Prostate gland (tissue), 2 donors: ENCODE measurements at regions not wholly inside any gene's neighbourhood (a gene's known extent, or its start where the extent isn't known, plus 50 kb on each side); places are given as distances from the start of the nearest gene placed in this dataset.

Source experiments
- DNase-seq: peaks from one replicate; pipeline ENCODE4 v3.0.0-alpha.2; 2019; ENCODE audit warnings: low spot score
- H3K27ac ChIP-seq, 2 donors: fragments of 200-600 bp; sonication (generic); 2 replicates each; pipeline ENCODE4 v1.5.1; 2017 to 2019
- H3K27me3 ChIP-seq: fragments of 200-600 bp; sonication (generic); replicated peaks from 2 replicates; pipeline ENCODE4 v1.5.1; 2019; ENCODE audit not compliant: insufficient read depth
- H3K36me3 ChIP-seq, 2 donors: fragments of 200-600 bp; sonication (generic); 1 replicate in 1 of 2; 2 replicates in 1 of 2; pipeline versions ENCODE4 v1.5.1 to v1.8.1; 2017 to 2019
- H3K4me1 ChIP-seq: fragments of 200-600 bp; sonication (generic); replicated peaks from 2 replicates; pipeline ENCODE4 v1.5.1; 2019
- H3K4me3 ChIP-seq, 2 donors: fragments of 200-600 bp; sonication (generic); 2 replicates each; pipeline ENCODE4 v1.5.1; 2017 to 2019
- H3K9me3 ChIP-seq: fragments of 200-600 bp; sonication (generic); 2 replicates; pipeline ENCODE4 v1.5.1; 2017
- CTCF ChIP-seq, 4 experiments: fragments of 200-600 bp in 2 of 4; fragments of 450-650 bp in 2 of 4; sonication (generic) in 2 of 4; IDR thresholded peaks; 1 replicate in 3 of 4; 2 replicates in 1 of 4; pipeline ENCODE4 v1.5.1; 2016 to 2019; ENCODE audit warnings: antibody characterized with exemption in 4 of 4, mild to moderate bottlenecking in 2 of 4, moderate library complexity in 2 of 4
- POLR2A ChIP-seq: fragments of 450-650 bp; IDR thresholded peaks from one replicate; pipeline ENCODE4 v1.6.1; 2016; ENCODE audit warnings: antibody characterized with exemption, mild to moderate bottlenecking
- POLR2AphosphoS5 ChIP-seq: sonication (generic); formaldehyde crosslinking; IDR thresholded peaks from one replicate; pipeline ENCODE4 v1.6.1; 2017; ENCODE audit warnings: antibody characterized with exemption
- WGBS: methylation state at CpG from one replicate; pipeline ENCODE4 v1.1.5; 2018; 5-methylcytosine and 5-hydroxymethylcytosine counted together
- intact Hi-C: fragments of 100-400 bp; cut with DNase I; formaldehyde crosslinking; loops from one replicate; pipeline ENCODE4 v1.14.2; 2022

- intact Hi-C loops: no loop called here
- no peaks in the 10 kb centered on the region for H3K4me1 ChIP-seq
- TF ChIP-seq CTCF (IDR thresholded peaks at IDR 0.05) (no peak), POLR2AphosphoS5 (no peak), POLR2A (no peak)
- 48% methylated on average over 3 of the region's 3 CpGs for WGBS
- no peak overlapping the region for H3K4me3 ChIP-seq
- no peaks in the 10 kb centered on the region for H3K36me3 ChIP-seq
- H3K9me3 ChIP-seq: no peaks in the 10 kb centered on the region
- no peak overlapping the region for H3K27ac ChIP-seq
- no peak for DNase-seq
- H3K27me3 ChIP-seq: no peaks in the 10 kb centered on the region
These were observed 65.0 kb downstream of the CBLN1 start for GRCh38 chr16:49216593-49216992.

- no peak for DNase-seq
- Histone ChIP-seq H3K4me3 (no peak overlapping the region), H3K4me1 (no peaks in the 10 kb centered on the region), H3K27me3 (no peaks in the 10 kb centered on the region), H3K36me3 (no peaks in the 10 kb centered on the region), H3K9me3 (no peaks in the 10 kb centered on the region), H3K27ac (no peak overlapping the region)
- TF ChIP-seq POLR2A (no peak), POLR2AphosphoS5 (no peak)
- intact Hi-C loops: no loop called here
- WGBS: 50% methylated on average over 5 of the region's 5 CpGs
These were observed 68.0 kb downstream of the CBLN1 start for GRCh38 chr16:49213594-49213993.

DNA sequence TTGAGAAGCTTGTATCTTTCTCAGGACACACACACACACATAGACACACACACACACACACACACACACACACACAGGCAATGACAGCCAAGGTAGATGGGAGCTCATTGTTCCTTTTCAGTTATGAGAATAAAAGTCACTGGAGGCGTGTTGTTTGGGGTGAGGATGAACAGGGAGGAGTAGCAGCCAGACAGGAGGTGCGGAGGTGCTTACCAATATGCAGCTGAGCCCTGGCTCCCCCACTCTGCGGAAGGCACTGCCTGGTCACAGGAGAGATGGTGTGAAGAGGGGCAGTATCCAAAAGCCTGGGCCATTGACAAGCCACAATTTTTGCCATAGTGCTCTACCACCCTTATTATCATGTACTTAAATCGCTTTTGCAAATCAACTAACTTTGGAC lies 77.4 kb downstream of the CBLN1 start:
- TF ChIP-seq POLR2AphosphoS5: no peak
- no peak for TF ChIP-seq POLR2A
- Histone ChIP-seq H3K9me3 (no peaks in the 10 kb centered on the region), H3K27me3 (no peaks in the 10 kb centered on the region), H3K36me3 (no peaks in the 10 kb centered on the region), H3K27ac (no peak overlapping the region), H3K4me3 (no peak overlapping the region), H3K4me1 (no peaks in the 10 kb centered on the region)
- intact Hi-C loops: no loop called here
- DNase-seq: no peak
- WGBS: 87% methylated on average over 4 of the region's 4 CpGs

DNA sequence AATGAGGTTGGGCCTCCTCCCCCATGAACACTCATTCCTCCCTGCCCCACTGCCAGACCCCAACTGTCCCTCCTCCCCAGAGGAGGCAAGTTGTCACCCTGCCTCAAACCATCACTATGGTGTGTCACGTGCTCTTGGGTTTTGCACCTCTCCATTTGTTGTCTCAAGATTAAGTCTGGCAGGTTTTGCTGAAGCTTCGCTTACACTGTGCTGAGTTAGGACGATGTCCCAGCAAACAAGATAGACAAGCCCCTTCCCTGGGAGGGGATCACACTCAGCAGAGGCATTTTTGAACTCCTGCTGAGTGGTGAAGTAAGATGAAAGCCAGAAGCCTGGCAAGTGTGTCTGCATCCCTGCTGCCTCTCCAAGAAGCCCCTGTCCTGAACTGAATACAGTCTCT lies 78.3 kb downstream of the CBLN1 start:
- Histone ChIP-seq H3K9me3 (no peaks in the 10 kb centered on the region), H3K4me1 (no peaks in the 10 kb centered on the region), H3K27ac (no peak overlapping the region), H3K27me3 (no peaks in the 10 kb centered on the region), H3K36me3 (no peaks in the 10 kb centered on the region), H3K4me3 (no peak overlapping the region)
- intact Hi-C loops: no loop called here
- TF ChIP-seq POLR2AphosphoS5: no peak
- 12% methylated on average over 3 of the region's 3 CpGs for WGBS
- DNase-seq: no peak

GRCh38 chr16:49201118-49201517 lies 80.5 kb downstream of the CBLN1 start:
- H3K27ac ChIP-seq: no peak overlapping the region
- 92% methylated on average over 1 of the region's 1 CpG for WGBS
- TF ChIP-seq POLR2A (no peak), POLR2AphosphoS5 (no peak), CTCF (IDR thresholded peaks at IDR 0.05) (no peak)

DNA sequence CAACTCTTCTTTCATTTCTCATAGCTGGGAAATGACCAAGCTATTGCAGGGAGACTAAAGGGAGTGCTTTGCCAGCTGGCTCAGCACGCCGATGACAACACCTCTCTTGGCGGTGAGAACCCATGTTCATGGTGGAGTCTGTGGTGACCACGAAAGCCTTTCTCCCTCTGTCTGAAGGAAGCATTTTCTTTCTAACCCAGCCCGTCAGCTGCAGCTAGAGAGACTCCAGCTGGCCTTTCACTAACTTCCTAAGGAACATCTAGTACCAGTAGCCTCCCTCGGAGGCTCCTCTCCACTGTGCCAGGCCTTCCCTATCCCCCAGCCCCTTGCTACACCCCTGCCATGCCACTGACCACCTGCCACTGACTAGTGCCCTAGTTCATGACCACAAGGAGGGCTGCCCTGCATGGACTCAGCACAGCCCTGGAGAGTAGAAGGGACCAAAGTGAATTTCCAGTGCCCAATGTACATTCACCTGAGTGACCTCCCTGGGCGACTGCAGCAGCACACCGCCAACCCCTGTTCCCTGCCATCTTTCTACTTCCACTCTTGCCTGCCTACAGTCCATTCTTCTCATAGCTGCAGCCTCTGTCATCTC lies 81.3 kb downstream of the CBLN1 start:
- intact Hi-C loops: no loop called here
- Histone ChIP-seq H3K27me3 (no peaks in the 10 kb centered on the region), H3K4me3 (no peak overlapping the region), H3K4me1 (no peaks in the 10 kb centered on the region), H3K27ac (no peak overlapping the region), H3K9me3 (no peaks in the 10 kb centered on the region), H3K36me3 (no peaks in the 10 kb centered on the region)
- DNase-seq: no peak
- WGBS: 83% methylated on average over 8 of the region's 8 CpGs
- TF ChIP-seq POLR2A (no peak), POLR2AphosphoS5 (no peak), CTCF (IDR thresholded peaks at IDR 0.05) (no peak)

More at GRCh38 chr16:49201118-49201517, 80.5 kb downstream of the CBLN1 start:
- Histone ChIP-seq H3K9me3 (no peaks in the 10 kb centered on the region), H3K4me3 (no peak overlapping the region), H3K27me3 (no peaks in the 10 kb centered on the region), H3K36me3 (no peaks in the 10 kb centered on the region), H3K4me1 (no peaks in the 10 kb centered on the region)
- intact Hi-C loops: no loop called here
- no peak for DNase-seq
